Right cardiac atrium (tissue), 5 donors: ENCODE measurements at regions not wholly inside any gene's neighbourhood (a gene's known extent, or its start where the extent isn't known, plus 50 kb on each side); places are given as distances from the start of the nearest gene placed in this dataset.

ENCODE experiments used
- ATAC-seq, 2 donors: fragments of 200-7000 bp; cut with Tn5 transposase; one replicate each; pipeline versions ENCODE4 v1.8.0 to v1.9.1; 2020; ENCODE audit warnings: moderate library complexity in 2 of 2, mild to moderate bottlenecking in 1 of 2
- DNase-seq, 3 donors: peaks; one replicate each; pipeline ENCODE4 v3.0.0-alpha.2; 2020
- H3K27ac ChIP-seq: one replicate; pipeline ENCODE4 v1.5.1; 2013; ENCODE audit warnings: mild to moderate bottlenecking, low read length, control low read depth, moderate library complexity
- H3K27me3 ChIP-seq: one replicate; pipeline ENCODE4 v1.6.1; 2013; ENCODE audit not compliant: control insufficient read depth, insufficient read depth
- H3K4me1 ChIP-seq: one replicate; pipeline ENCODE4 v1.6.1; 2013; ENCODE audit warnings: low read length; ENCODE audit not compliant: control insufficient read depth, insufficient read depth
- H3K4me3 ChIP-seq: one replicate; pipeline ENCODE4 v1.5.1; 2013; ENCODE audit warnings: low read length, control low read depth
- H3K9me3 ChIP-seq: one replicate; pipeline ENCODE4 v1.6.1; 2013; ENCODE audit warnings: low read length; ENCODE audit not compliant: control insufficient read depth
- WGBS: extraction: QIAGEN DNeasy Blood & Tissue Kit; methylation state at CpG from one replicate; pipeline ENCODE4 v1.1.7; 2013; 5-methylcytosine and 5-hydroxymethylcytosine counted together
- intact Hi-C, 4 donors: fragments of 100-400 bp; cut with DNase I; formaldehyde crosslinking; loops; one replicate each; pipeline versions ENCODE4 v1.11.0 to v1.14.0; 2022 to 2023
- donor health status: healthy with polysubstance abuse.
- donor health status: DM: no; HTN: yes; CAD: no.
- donor health status: DM: no; HTN: no; CAD: no.
- donor health status: DM: no; HTN: yes; CAD: no; lungs with severe emphysema.
- donor health status: DM: yes; HTN: yes; CAD: no.

DNA sequence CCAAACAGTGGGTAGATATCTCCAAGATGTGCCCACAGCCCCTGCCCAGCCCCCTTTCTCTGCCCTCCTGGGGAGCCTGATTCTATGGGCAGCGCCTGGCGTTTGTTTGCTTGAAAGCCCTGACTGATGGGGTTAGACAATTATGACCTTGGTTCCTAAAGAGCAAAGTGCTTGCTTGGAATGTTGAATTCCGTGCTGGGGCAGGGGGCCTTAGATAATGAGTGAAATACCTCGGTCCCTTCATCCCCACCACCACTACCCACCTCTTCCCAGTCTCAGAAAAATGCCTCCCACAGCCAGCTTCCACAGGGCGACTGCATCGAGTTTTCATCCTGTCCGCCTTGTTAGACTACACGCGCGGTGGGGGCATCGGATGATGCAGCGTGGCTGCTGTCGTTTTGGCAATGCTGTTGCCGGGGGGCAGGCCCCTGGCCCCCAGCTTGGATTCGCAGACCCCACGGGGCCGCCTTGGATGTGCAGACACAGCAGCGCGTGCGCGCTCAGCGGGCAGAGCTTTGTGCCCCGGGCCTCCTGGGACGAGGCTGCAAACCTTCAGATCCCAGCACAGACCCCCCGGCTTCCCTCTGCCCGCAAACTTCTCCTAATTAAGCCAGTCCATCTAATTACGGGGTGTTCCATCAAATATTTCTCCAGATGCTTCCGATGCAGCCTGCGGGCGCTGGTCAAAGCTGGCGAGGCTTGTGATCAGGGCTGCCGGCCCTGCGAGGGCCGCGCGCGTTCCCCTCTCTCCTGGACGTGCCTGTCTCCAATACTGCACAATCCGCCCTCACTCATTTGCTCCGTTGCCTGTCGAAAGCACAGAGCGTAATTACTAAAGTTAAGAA is 86.1 kb downstream of the LINC00237 start:
- WGBS, result 8% methylated on average over 42 of the region's 42 CpGs
- intact Hi-C loops, result no loop called here
- H3K4me3 ChIP-seq, result no peak overlapping the region
- no peaks in the 10 kb centered on the region for H3K4me1 ChIP-seq
- no peak overlapping the region for H3K27ac ChIP-seq
- H3K9me3 ChIP-seq, result no peaks in the 10 kb centered on the region
- peak; percentile 17 to 58 (median 52) for DNase-seq
- ATAC-seq, result peak in 1 of 2 donors; percentile 76
- peaks cover 3% of the 10 kb centered on the region for H3K27me3 ChIP-seq

DNA sequence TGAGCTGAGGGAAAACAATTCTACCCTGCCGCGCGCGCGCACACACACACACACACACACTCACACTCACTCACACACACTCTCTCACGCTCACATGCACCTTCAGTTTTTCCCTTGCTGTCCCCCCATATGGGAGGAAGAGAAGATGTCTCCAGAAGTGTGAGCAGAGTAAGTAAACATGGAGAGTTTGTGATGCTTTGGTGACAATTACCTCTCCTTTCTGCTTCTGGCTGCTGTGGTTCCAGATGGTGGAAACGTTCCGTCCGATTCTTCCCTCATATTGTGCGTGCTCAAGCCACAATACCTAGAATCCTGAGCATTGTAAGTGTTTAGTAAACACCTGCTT is 86.7 kb downstream of the LINC00237 start:
- 83% methylated on average over 10 of the region's 10 CpGs for WGBS
- intact Hi-C loops, result no loop called here
- Histone ChIP-seq H3K4me1 (no peaks in the 10 kb centered on the region), H3K27ac (no peak overlapping the region), H3K27me3 (peaks cover 3% of the 10 kb centered on the region), H3K4me3 (no peak overlapping the region), H3K9me3 (no peaks in the 10 kb centered on the region)
- DNase-seq (no peak), ATAC-seq (no peak)

DNA sequence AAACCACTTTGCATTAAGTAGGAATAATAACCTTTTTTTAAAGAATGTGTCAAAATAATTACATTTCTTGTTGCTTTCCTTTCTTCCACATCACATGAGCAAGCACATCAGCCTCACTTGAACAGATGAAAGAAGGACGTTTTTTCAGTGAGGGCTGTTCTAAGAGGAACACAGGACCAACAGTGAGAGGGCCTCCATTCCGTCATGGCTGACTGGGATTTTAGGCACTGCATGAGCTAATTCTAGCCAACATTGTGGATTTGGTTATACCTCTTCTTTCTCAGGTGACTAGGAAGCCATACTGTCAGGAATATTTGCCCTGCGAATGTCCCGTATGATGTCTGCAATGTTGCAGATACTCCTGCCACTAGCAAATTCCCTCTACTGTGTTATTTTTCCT is 87.6 kb downstream of the LINC00237 start:
- DNase-seq, result no peak
- no peak overlapping the region for H3K27ac ChIP-seq
- ATAC-seq, result no peak
- peaks cover 3% of the 10 kb centered on the region for H3K27me3 ChIP-seq
- intact Hi-C loops, result no loop called here
- no peak overlapping the region for H3K4me3 ChIP-seq
- no peaks in the 10 kb centered on the region for H3K4me1 ChIP-seq
- WGBS, result 82% methylated on average over 4 of the region's 4 CpGs
- no peaks in the 10 kb centered on the region for H3K9me3 ChIP-seq

DNA sequence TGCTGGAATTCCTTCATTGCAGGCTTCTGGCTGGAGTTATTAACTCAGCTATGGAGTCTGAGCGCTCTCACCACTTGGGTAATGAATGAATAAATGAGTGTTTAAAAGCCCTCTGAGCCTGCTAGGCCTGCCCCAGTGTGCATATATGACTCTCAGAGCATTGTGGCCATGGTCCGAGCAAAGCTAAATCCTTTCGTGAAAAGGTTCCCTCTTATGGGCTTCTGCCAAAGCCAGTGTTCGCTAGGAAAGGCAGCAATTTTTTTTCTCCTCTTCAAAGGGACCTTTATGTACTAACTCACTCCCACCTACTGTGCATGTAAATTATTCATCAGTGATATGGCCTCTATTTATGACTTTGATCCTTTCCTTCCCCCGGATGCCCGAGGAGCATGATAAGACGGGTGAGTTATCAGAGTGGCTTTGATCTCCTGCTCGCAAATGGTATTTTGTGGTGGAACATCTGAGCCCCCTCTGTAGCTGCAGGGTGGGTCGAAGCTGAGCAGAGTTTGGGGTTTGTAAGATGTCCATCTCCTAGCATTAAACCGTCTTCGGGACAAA is 88.6 kb downstream of the LINC00237 start:
- Histone ChIP-seq H3K4me3 (no peak overlapping the region), H3K9me3 (no peaks in the 10 kb centered on the region), H3K27me3 (peaks cover 3% of the 10 kb centered on the region), H3K27ac (no peak overlapping the region), H3K4me1 (no peaks in the 10 kb centered on the region)
- 42% methylated on average over 11 of the region's 11 CpGs for WGBS
- ATAC-seq (no peak), DNase-seq (no peak)
- intact Hi-C loops, result no loop called here

DNA sequence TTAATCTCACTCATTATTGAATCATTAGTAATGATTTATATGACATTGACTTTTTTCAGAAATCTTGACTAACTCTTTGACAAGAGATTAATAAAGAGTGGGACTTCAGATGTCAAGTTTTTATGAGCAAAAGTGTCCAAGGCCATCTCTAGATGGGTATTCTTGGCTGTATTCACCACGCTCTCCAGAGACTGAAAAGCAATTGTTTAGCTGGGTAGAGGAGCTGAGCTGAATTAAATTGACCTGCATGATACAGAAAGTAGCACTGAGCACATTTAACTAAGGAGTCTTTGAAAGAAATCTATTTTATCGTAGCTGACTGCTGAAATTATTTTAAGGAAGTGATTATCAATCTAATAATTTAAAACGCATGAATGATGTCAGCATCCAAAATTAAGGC is 89.4 kb downstream of the LINC00237 start:
- intact Hi-C loops, result no loop called here
- H3K9me3 ChIP-seq, result no peaks in the 10 kb centered on the region
- WGBS, result 63% methylated on average over 3 of the region's 3 CpGs

DNA sequence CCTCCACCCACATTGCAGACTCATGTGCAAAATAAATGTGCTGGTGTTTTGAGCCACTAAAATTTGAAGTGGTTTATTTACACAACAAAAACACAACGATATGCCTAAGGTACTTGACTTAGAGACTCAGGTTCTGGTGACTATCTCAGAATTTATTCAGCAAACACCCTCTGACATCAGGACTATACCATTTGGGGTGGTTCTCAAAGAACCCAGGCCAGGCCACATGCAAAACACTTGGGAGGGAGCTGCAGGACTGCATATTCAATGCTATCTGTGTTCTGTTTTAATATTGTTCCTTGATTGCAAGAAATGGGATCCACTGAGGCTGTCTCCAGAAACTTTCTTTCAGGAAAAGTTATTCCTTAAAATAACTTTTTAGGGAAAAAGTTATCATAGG is 91.6 kb downstream of the LINC00237 start:
- intact Hi-C loops, result no loop called here
- no peak overlapping the region for H3K27ac ChIP-seq

More for the DNA sequence above, 89.4 kb downstream of the LINC00237 start:
- Histone ChIP-seq H3K27me3 (peaks cover 3% of the 10 kb centered on the region), H3K4me3 (no peak overlapping the region), H3K4me1 (no peaks in the 10 kb centered on the region), H3K27ac (no peak overlapping the region)
- DNase-seq, result no peak
- no peak for ATAC-seq

DNA sequence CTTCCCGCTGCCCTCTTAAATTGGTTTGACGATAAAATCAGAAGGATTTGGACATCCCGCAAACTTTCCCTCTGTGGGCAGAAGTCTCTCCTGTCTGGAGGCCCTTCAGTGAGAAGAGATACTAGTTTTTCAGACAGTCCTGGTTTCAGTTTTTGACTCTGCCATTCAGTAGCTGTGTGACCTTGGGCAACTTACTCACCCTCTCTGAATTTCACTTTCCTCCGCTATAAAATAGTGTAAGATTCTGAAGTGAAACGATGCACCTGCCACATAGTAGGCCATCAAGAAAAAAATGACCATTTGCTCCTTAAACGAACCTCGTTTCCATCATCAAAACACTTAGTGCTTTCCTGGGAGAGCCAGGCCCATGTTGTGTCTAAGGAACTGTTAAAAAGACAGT is 97.2 kb downstream of the LINC00237 start:
- H3K9me3 ChIP-seq, result no peaks in the 10 kb centered on the region
- H3K4me3 ChIP-seq, result no peak overlapping the region
- DNase-seq (no peak), ATAC-seq (no peak)
- WGBS, result 83% methylated on average over 7 of the region's 7 CpGs
- intact Hi-C loops, result no loop called here
- H3K4me1 ChIP-seq, result no peaks in the 10 kb centered on the region
- no peaks in the 10 kb centered on the region for H3K27me3 ChIP-seq
- H3K27ac ChIP-seq, result no peak overlapping the region

More for the DNA sequence above, 91.6 kb downstream of the LINC00237 start:
- H3K4me1 ChIP-seq, result no peaks in the 10 kb centered on the region
- H3K4me3 ChIP-seq, result no peak overlapping the region
- peaks cover 3% of the 10 kb centered on the region for H3K27me3 ChIP-seq
- WGBS, result 79% methylated on average over 1 of the region's 1 CpG
- ATAC-seq, result no peak
- DNase-seq, result no peak
- H3K9me3 ChIP-seq, result no peaks in the 10 kb centered on the region

DNA sequence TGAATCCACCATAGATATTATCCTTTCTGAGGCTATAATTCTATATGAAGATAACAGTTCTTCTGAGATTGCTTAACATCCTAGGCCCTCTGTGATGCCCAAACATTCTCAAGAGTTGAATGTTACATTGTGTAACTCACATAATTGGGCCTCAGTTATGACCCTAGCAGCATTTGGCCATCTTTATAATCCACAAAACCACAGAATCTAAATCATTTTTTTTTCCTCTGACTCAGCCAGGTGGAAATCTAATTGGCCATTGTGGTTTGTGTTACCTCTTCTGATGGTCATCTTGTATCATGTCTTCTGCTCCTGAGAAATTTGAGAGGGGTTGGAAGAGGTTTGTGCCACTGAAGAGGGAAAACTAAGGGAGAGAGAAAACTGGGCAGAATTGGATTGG is 99.5 kb downstream of the LINC00237 start:
- Histone ChIP-seq H3K27ac (no peak overlapping the region), H3K4me1 (no peaks in the 10 kb centered on the region), H3K4me3 (no peak overlapping the region), H3K27me3 (no peaks in the 10 kb centered on the region), H3K9me3 (no peaks in the 10 kb centered on the region)
- no peak for DNase-seq
- ATAC-seq, result no peak
- intact Hi-C loops, result no loop called here

DNA sequence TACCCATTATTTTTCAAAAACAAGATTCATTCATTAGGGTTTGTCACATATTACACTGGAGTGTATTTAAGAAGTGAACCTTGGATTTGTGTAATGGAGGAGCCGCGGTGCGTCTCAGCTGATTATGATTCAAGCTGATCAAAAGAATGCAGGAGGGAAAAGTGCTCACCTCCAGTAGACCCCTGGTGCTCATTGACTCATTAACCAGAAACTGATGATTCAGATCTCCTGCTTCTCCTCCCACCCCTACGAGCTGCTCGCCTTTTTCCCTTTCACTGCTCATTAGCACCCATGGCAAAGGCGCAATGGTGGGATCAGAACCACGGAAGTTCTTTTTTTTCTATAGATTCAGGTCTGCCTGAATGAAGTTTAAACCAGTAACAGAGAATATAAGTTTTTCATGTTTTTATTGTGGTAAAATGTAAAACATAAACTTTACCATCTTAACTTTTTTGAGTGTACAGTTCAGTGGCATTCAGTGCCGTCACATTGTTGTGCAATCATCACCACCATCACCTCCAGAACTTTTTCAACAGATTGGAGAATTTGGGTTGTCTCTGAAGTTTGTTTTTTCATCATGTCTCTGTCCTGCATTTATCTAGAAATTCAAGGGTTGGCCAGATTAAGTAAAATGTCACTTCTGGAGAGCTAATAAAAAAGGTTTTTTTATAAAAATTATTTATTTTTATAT is 101.6 kb downstream of the LINC00237 start:
- Histone ChIP-seq H3K27ac (no peak overlapping the region), H3K9me3 (no peaks in the 10 kb centered on the region), H3K4me1 (no peaks in the 10 kb centered on the region), H3K27me3 (no peaks in the 10 kb centered on the region), H3K4me3 (no peak overlapping the region)
- ATAC-seq, result no peak
- no peak for DNase-seq
- intact Hi-C loops, result no loop called here
- 81% methylated on average over 8 of the region's 8 CpGs for WGBS

DNA sequence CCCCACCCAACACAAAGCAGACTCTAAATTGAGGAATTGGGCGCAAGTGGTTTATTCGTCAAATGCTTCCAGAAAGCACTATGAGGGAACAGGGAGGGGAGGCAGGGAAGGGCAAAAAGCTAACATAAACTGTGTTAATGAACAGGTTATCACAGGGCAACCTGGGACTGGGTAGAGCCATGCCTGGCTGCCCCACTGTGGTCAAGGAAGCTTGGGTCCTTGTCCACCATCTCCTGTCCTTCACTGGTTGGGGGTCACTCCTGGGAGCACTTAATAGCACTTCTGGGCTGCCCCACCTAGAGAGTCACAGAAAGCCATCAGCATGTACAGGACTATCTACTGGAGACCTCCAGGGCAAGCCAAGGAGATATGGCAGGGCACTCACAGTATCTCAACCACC is 102.3 kb downstream of the LINC00237 start:
- ATAC-seq, result no peak
- Histone ChIP-seq H3K4me1 (no peaks in the 10 kb centered on the region), H3K4me3 (no peak overlapping the region), H3K27ac (no peak overlapping the region), H3K9me3 (no peaks in the 10 kb centered on the region), H3K27me3 (no peaks in the 10 kb centered on the region)
- WGBS, result 97% methylated on average over 2 of the region's 2 CpGs
- DNase-seq, result no peak
- intact Hi-C loops, result no loop called here

DNA sequence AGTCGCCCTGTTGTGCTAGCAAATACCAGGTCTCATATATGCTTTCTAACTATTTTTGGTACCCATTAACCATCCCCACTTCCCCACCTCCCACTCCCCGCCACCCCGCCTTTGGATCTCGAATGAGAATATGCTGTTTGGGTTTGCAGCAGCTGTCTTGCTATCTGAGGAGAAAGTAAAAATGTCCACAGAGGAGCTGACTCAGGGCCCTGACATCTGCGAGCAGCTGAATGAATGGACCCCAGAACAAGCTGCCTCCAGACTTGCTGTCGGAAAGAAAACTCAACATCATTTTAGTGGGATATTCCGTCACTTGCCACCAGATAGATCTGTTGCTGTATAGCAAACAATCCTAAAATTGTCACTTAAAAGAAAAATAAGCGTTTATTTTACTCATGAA is 103.7 kb downstream of the LINC00237 start:
- intact Hi-C loops, result no loop called here
- H3K27me3 ChIP-seq, result no peaks in the 10 kb centered on the region
- H3K4me1 ChIP-seq, result no peaks in the 10 kb centered on the region
- ATAC-seq (no peak), DNase-seq (no peak)
- H3K4me3 ChIP-seq, result no peak overlapping the region
- H3K27ac ChIP-seq, result no peak overlapping the region
- 79% methylated on average over 8 of the region's 8 CpGs for WGBS
- no peaks in the 10 kb centered on the region for H3K9me3 ChIP-seq
